Left cardiac atrium (tissue), 4 donors: ENCODE measurements at regions not wholly inside any gene's neighbourhood (a gene's known extent, or its start where the extent isn't known, plus 50 kb on each side); places are given as distances from the start of the nearest gene placed in this dataset.
"Not testable (repeated sequence)": the region's sequence is repeated elsewhere in the genome, so short reads cannot be mapped to it uniquely, and the experiment has no call there.

Experiments
- ATAC-seq, 2 donors: fragments of 200-7000 bp; cut with Tn5 transposase; one replicate each; pipeline ENCODE4 v1.9.1; 2020; ENCODE audit warnings: mild to moderate bottlenecking in 2 of 2, moderate library complexity in 2 of 2
- DNase-seq: peaks from one replicate; pipeline ENCODE4 v3.0.0-alpha.2; 2020
- intact Hi-C, 2 donors: fragments of 100-400 bp; cut with DNase I; formaldehyde crosslinking; loops; one replicate each; pipeline versions ENCODE4 v1.14.1 to v1.15.1; 2022 to 2023
- donor health status: DM: no; HTN: yes; CAD: no.
- donor health status: DM: no; HTN: yes; CAD: no; lungs with severe emphysema.
- donor health status: DM: yes; HTN: yes; CAD: no.
- donor health status: Dilated cardiomyopathy.

DNA sequence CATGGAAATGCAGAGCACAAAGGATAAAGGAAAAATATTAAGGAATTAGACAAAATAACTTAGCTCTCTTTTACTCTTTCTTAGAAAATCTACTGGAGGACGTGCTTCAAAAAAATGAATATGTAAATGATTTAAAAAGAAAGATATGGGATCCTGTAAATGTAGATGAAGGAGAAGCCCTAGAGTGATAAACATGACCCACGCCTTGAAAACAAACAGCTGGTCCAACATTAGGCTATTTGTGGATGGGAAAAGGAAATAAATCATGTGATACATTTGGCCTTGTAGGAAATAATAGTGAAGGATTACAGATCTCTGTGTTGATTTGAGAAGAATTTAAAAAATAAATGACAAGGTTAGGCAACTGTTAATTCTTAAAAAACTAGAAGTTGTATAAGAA lies 492.1 kb upstream of the SLC39A10 start:
- intact Hi-C loops: no loop called here
- no peak for DNase-seq

DNA sequence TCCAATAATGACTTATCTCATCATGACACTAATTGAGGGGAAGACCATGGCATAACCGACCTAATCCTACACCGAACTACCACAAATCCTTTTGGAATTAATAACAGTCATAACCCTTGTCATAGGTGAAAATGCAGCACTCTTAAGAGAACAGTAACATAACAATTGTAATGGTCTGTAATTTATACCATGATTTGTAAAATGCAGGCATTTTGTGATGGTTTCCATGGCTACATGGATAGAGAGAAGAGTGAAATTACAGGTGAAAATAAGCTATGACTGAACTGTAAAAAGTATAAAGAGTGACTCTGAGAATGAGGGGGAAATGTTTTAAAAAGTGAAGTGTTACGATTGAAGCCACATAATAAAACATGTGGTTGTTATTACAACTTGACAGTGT lies 494.1 kb upstream of the SLC39A10 start:
- intact Hi-C loops: no loop called here
- ATAC-seq (no peak), DNase-seq (no peak)

More for the DNA sequence above, 492.1 kb upstream of the SLC39A10 start:
- no peak for ATAC-seq

DNA sequence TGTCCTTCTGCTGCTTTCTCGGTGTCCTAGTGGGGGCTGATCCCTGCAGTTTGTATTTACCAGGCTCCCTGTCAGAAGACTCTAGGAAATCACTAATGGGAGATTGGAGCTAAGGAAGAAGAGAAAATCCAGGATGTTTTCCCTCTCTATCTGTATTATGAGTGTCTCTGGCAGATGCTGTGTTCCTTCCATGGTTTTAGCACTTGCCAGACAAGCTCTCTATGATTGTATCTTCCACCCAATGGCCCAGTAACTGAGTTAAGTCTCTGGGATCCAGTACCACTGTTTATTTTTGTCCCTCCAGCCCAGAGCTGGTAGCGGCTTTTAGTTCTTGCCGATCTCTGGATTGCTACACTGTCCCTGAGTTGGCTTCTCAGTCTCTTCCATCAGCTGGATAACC lies 494.8 kb upstream of the SLC39A10 start:
- DNase-seq: no peak
- intact Hi-C loops: no loop called here
- no peak for ATAC-seq

DNA sequence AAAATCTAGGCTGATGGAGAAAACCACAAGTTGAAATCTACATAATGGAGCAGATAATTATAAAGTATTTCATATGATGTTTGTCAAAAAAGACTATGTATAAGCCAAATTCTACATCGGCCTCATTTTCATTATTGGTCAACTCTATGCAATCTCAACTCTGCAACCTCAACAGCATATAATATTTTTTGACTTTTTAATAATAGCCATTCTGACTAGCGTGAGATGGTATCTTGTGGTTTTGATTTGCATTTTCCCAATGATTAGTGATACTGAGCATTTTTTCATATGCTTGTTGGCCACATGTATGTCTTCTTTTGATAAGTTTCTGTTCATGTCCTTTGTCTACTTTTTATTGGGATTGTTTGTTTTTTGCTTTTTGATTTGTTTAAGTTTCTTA lies 496.1 kb upstream of the SLC39A10 start:
- intact Hi-C loops: no loop called here

GRCh38 chr2:195151711-195152110 lies 505.3 kb upstream of the SLC39A10 start:
- no peak for ATAC-seq
- no peak for DNase-seq
- intact Hi-C loops: no loop called here

More for the DNA sequence above, 496.1 kb upstream of the SLC39A10 start:
- ATAC-seq: no peak
- DNase-seq: no peak

DNA sequence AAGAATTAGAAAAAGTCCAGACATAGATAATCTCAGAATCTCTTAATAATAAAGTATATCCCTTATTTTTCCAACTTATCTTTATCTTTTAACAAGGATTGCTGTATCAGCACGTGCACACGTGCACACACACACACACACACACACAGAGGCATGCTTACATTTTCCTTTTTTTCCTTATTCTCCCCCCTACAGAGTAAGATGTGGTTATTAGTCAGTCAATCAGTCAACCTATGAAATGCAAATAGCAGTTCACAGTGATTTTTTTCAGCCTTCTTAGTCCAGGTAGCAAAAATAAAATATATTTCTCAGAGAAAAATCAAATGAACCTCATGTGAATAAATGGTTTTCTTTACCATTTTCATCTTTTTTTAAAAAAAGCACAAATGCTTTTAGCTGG lies 506.2 kb upstream of the SLC39A10 start:
- DNase-seq (no peak), ATAC-seq (no peak)
- intact Hi-C loops: no loop called here

- ATAC-seq (no peak), DNase-seq (no peak)
- intact Hi-C loops: no loop called here
Observed at GRCh38 chr2:195148004-195148403, 509.0 kb upstream of the SLC39A10 start.

DNA sequence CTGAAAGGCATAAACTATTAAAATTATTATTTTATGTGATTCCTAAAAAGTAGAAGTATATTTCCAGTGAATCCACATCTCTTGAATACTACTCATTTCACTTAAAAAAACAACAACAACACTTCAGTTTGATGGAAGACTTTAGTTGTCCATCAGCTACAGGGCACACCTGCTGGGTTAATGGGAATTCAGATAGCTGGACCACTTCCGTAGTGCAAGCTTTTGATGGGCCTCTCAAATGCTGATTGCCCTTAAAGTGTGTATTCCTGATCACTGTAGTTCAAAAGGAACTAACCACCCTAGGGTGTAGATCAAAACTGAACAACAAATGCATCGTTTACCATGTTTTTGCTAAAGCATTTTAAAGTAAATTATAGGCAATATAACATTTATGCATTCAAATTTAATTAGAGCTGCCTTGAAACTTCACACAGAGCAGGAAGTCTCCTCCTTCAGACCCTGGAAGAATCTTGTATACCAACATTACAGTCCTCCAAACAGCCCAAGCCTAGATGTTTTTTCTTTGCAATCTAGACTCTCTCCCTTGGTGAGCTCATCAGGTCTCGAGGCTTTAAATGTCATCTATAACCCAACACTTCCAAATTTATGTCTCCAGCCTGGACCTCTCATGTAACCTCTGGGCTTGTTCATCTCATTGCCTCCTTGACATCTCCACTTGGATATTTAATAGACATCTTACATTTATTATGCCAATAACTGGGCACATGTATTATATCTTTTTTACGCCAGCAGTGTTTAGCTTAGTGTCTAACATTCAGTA lies 510.1 kb upstream of the SLC39A10 start:
- intact Hi-C loops: no loop called here
- no peak for DNase-seq
- no peak for ATAC-seq

GRCh38 chr2:195138435-195138834 lies 518.6 kb upstream of the SLC39A10 start:
- ATAC-seq (no peak), DNase-seq (no peak)
- intact Hi-C loops: no loop called here

GRCh38 chr2:195125889-195126288 lies 531.1 kb upstream of the SLC39A10 start:
- intact Hi-C loops, ATAC-seq, DNase-seq: not testable (repeated sequence)

- no peak for DNase-seq
- ATAC-seq: no peak
- intact Hi-C loops: no loop called here
Observed at GRCh38 chr2:195124391-195125079, 532.5 kb upstream of the SLC39A10 start.

DNA sequence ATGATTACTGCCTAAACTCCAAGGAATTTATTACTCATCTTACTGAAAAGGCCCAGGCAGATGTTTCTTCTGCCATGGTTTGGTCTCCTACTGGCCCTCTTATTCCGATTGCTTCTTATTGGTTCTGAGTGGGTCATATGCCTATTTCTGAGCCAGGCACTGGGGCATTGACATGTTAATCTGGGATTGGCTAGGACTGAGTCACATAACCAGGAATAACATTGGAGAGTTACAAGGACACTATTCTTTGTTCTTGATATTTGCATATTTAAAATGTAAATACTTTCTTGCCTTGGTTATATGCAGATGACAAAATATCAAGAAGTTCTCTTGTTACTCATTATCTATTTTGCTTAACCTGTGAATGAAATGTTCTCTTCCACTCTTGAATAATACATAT lies 534.4 kb upstream of the SLC39A10 start:
- DNase-seq: no peak
- ATAC-seq: no peak
- intact Hi-C loops: no loop called here

- ATAC-seq (no peak), DNase-seq (no peak)
- intact Hi-C loops: no loop called here
Observed at GRCh38 chr2:195121341-195121740, 535.7 kb upstream of the SLC39A10 start.

DNA sequence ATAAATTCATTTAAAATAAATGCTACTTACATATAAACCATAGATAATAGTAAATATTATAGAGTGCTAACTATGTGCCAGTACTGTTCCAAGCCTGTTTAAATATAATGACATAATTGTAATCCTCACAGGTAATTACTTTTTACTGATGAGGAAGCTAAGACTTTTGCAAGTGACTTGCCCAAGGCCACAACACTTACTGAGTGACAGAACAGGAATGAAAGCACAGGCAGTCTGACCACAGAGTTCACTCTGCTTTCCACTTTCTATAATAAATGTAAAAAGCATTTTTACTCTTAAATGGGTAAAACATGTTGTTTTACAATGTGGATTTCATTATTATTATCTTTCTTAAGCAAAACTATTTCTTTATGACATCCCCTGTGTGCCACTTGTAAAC lies 537.8 kb upstream of the SLC39A10 start:
- DNase-seq (no peak), ATAC-seq (no peak)
- intact Hi-C loops: no loop called here

- intact Hi-C loops: no loop called here
- ATAC-seq: no peak
- no peak for DNase-seq
Observed at GRCh38 chr2:195118276-195118675, 538.8 kb upstream of the SLC39A10 start.

DNA sequence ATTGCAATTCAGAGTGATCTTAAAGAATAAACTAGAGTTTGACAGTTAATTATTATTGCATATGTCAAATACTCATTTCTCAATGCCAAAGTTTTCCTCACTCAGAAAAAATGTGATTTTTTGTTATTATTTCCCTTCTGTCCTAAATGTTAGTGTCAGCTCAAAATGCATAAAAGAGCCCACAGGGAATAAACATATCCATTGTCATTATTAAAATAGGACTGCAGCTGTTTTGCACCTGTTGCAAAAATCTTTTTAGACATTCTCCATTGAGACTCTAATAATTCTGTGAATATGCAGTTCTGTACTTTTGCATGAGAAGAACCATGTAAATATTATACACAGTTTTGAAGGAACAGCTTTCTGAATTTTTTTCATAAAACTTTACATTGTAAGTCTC lies 540.0 kb upstream of the SLC39A10 start:
- DNase-seq (no peak), ATAC-seq (no peak)
- intact Hi-C loops: no loop called here

- no peak for DNase-seq
- intact Hi-C loops: no loop called here
- ATAC-seq: no peak
Observed at GRCh38 chr2:195115738-195116137, 541.3 kb upstream of the SLC39A10 start.

- no peak for DNase-seq
- no peak for ATAC-seq
- intact Hi-C loops: no loop called here
Observed at GRCh38 chr2:195108182-195108581, 548.8 kb upstream of the SLC39A10 start.

- no peak for ATAC-seq
- DNase-seq: no peak
- intact Hi-C loops: no loop called here
Observed at GRCh38 chr2:195106681-195107380, 550.2 kb upstream of the SLC39A10 start.

DNA sequence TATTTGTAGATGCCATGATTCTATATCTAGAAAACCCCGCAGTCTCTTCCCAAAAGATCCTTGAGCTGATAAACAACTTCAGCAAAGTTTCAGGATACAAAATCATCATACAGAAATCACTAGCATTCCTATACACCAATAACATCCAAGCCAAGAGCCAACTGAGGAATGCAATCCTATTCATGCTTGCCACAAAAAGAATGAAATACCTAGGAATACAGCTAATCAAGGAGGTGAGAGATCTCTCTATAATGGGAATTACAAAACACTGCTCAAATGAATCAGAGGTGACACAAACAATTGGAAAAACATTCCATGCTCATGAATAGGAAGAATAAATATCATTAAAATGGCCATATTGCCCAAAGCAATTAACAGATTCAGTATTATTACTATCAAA lies 551.4 kb upstream of the SLC39A10 start:
- no peak for ATAC-seq
- no peak for DNase-seq
- intact Hi-C loops: no loop called here
